Inflammatory macrophage (primary cell): ENCODE measurements at regions not wholly inside any gene's neighbourhood (a gene's known extent, or its start where the extent isn't known, plus 50 kb on each side); places are given as distances from the start of the nearest gene placed in this dataset.
A peak's percentile ranks its signal among the peaks of the same experiment; 100 is the strongest.

Experiments
- DNase-seq, 2 donors: peaks; one replicate each; pipeline ENCODE4 v3.0.0-alpha.2; 2020 to 2022

DNA sequence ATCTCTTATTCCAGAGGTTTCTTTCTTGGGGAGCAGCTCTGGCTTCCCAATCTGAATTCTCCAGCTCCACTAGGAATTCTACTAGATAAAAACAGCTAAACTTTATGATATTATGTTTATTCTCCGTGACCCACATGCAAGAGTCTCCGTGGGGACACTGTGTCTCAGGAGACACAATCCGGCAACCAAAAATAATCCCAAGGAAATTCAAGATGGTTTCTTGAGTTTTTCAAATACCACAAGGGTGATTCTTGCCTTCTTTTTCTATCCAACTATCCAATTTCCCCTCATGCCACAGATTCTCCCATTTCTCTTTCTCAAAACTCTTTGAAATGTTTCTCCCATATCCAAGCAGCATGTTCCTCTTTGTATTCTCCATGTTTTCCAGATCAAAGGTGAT, 103.1 kb downstream of the FAS start:
- no peak for DNase-seq

DNA sequence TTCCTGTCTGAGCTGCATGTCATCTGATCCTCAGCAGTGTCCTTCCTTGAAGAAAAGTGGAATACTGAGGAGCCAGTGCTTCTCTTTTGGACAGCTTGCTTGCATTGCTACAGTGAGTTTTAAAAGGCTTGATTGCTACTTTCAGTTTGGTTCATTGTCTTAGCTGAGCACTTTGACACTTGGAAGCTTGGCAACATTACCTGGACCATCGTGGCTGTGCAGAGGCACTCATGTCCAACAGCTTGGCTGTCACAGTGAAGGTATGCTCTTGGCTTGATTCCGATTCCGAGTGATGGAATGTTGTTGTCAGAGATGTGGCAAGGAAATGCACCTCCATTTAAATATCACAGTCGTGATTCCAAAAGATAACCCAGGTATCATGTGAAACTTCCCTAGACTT, 102.4 kb downstream of the FAS start:
- DNase-seq, result no peak

DNA sequence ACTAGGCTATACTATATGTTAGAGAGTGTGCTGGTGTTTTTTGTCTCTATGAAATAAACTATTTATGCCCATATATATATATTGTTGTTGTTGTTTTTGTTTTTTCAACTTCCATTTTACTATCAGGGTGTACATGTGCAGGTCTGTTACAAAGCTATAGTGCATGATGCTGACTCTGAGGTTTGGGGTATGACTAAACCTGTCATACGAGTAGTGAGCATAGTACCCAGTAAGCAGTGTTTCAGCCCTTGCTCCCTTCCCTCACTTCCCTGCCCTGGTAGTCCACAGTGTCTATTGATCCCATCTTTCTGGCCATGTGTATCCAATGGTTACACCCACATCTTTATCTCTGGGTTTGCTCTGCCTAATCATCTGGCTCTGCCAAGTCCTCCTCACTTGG, 101.8 kb downstream of the FAS start:
- DNase-seq, result no peak

DNA sequence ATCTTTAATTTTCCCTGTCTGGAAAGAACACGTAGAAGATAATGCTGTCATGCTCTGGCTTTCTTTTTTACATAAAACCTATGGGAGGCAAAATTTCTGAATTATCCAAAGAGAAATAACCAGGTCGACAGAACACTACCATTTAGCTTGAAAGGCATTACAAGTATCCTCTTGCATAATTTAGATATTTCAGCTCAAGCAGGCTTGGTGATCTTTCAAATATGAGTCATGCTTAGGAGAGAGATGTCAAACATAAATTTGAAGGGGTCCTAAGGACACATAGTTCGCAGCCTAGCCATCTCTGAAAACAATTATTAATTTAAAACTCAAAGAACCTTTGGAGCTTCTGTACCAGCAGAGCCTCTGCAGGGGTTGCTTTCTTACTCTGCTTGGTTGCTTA, 100.9 kb downstream of the FAS start:
- peak; percentile 29 to 59 for DNase-seq

DNA sequence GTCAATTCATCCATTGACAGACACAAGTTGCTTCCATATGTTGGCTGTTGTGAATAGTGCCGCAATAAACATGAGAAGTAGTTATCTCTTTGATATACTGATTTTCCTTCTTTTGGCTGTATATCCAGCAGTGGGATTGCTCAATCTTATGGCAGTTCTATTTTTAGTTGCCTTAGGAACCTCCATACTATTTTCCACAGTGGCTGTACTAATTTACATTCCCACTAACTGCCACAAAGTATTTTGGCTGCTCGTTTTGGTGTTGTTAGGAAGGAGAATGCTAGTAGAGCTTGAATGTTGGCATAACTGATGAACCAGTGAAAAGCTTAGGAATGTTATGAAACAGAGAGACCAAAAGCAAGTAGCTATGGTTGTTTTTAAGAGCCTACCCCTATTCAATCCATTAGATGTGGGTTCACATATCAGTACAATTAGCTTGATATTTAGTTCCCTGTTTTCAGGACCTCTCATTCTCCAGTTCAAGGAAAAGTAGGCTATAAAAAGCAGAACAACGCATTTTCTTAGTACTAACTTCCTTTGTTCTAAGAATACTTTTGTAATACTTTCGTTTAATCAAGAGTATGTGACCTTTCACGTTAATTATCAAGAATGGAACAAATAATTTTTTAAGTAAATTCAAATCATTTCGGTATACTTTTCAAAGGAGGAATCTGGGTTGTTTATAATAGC, 100.3 kb downstream of the FAS start:
- peak; percentile 63 to 91 for DNase-seq

DNA sequence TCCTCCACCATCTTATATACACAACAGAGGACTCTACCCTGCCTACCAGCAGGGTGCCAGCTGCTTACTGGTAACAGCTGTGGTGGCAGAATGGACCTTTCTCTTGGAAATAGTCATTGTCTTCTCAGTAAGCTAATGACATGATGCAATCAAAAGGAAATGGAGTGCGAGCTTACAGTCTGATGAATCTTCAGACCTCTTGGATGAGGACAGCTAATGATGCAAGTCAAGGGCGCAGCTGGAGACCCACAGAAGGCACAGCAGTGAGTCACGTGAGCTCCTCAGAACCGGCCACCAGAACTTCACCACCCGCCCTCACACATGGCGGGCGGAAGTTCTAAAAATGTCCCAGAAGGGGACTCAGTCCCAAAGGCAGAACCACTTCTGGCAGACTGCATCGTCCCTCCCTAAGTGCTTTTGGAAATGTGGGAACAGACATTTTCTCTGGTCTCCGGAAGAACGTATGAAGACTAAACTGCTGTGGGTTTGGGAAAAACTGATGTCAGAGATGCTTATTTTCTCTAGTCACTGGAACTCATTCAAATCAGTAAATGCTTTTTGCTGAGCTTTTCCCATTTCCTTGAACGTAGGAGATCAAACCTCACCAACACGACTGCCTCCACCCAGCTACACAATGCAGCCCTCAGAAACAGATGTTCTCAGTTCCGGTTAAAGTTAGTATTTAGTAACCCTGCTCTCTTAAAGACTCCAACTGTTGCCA, 96.4 kb downstream of the FAS start:
- peak; percentile 94 to 98 for DNase-seq

DNA sequence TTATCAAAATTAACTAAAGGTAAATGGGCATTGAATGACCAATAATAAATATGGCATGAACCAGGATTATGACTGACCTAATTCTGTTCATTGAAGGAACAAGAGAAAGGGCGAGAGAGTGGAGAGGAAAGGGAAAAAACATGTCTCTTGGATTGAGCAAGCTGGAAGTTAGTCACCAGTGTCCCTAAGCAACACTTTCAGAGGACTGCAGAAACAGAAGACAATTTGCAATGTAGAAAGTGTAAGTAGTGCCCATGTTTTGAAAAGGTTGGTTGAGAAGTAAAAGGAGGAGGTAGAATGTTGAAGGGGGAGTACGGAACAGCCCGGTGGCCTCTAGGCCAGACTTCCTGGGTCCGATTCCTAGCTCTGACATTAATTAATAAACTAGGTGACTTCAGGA, 94.6 kb downstream of the FAS start:
- peak; percentile 67 to 74 for DNase-seq

DNA sequence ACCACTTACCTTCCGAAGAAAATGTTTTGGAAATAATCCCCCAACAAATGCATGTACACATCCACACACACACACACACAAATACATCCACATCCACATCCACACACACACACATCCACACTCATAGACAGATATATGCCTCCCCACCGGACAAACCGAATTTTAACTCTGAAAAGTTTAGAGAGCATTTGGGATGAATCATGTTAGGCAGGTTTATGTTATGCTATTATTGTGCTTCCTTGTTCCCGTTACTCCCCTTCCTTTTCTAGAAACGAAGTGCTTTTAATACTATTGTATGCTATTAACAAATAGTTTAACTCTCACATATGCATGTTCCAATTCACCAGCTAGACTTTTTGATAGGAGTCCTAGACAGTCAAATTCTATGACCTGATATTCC, 91.5 kb downstream of the FAS start:
- DNase-seq, result no peak

DNA sequence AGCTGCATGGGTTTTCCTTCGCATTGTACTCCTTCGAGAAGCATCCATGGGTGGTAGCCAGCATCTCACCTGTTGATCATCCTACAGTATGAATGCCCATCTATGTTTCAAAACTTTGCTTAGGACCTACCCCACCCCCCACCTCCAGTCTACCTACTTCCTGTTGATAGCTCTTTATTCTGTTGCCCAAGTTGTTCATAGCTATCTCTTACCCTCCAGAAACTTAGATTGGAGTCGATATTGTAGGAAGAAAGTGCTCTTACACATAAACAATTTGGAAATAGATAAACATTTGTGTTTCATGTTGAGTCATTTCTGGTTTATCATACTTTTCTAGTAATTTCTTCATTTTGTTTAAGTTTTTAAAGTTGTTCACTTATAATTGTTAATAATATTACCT, 90.1 kb downstream of the FAS start:
- no peak for DNase-seq

DNA sequence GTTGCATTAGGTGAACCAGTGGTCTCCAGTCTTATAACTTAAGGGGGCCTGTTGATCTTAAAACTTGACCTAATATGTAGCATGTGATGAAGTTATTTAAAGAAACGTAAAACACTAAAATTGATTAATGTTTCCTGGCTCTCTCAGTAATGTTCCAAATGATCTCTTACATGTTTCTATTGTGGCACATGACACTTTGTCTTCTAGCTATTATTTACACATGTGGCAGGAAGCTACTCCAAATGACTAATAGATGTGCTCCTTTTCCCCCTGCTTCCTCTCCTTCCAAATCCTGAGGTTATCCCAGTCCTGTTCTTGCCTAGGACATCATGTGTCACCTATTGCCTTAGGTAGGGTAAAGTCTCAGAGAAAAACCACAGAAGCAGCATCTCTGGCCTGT, 89.4 kb downstream of the FAS start:
- DNase-seq, result peak in 1 of 2 donors; percentile 15

DNA sequence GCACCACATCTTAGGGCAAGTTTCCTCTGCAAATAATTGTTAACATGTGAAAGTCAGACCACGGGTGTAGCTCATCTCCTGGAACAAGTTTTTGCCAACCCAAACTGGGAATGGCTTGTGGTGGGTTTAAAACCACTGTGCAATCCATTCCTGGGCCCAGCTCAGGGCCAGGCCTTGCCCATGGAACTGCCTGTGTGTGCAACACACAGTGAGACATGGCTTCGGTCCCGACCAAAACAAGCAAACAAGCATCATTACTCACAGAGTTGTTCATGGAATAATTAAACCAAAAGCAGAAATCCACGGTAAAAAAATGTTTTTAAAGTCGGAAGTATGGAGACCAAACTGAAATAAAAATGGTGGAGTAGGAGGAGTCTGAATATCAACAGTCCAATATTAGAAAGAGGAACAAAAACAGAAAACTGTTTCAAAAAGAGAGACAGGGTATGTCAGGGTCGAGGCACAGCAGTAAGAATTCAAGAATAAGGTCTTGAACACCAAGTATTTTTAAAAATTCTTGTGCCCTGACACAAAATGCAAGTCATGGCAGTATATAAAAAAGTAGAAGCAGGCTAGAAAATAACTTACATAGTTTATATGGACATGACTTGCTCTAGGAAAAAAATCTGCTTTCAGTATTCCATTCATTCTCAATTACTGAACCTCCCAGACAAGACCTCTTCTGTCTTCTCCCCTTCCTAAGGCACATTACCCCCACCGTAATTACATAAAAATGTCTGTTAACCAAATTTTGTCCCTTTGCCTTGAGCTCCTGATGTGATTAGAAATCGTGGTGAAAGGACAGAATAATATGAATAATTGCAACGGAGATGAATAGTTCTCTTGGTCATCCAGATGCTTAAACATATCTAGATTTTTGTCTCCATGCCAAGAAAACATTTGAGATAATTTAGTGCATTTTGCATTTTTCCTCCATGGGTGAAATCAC, 88.4 kb downstream of the FAS start:
- no peak for DNase-seq

DNA sequence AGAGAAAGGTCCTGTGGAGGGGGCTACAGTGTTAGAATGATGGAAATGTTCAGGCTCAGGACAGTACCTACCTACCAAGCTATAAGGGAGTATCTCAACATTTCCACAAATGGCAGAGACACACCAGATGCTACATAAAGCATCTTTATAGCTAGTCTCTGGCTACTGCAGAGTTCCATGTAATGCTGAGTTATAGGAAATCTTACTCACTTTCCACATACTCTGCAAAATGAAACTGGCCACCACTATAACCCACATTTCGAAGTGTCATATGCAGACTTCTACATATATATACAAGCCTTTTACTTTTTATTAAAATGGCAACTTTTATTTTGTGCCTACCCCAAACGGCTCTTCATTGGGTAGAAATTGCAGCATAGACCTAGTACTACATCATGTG, 85.5 kb downstream of the FAS start:
- no peak for DNase-seq

DNA sequence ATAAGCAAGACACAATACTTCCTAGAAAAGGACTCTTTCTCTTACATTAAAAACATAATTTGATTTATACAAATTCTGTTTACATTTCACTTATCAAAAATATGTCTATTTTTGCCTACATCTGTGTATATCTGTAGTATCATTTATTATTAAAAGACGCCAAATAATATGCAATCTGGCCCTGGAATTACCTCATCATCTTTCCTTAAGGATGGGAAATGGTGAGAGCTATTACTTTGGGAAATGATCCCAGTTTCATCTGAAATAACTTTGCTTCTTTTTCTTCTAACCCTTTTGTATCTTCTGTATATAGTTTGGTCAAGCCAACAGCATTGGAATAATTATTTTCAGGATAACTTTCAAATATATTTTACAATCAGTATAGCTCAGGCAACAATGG, 85.0 kb downstream of the FAS start:
- DNase-seq, result no peak

DNA sequence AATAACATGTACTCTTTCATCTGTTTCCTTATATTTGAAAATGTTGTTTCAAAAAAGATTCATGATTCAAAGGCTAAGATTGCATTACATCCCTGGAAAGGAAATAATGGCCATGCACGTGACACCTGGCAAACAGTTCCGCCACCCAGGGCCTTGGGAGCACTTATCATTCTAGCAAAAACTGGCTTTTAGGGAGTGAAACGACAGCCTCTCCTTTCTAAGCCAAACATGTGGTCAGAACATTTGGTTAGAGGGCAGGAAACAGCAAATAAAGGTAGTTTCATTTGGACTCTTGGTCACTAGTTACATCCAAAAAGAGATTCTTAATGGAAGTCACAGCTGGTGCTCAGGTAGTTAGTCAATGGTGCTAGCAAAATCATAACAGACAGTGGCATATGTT, 83.5 kb downstream of the FAS start:
- DNase-seq, result no peak

DNA sequence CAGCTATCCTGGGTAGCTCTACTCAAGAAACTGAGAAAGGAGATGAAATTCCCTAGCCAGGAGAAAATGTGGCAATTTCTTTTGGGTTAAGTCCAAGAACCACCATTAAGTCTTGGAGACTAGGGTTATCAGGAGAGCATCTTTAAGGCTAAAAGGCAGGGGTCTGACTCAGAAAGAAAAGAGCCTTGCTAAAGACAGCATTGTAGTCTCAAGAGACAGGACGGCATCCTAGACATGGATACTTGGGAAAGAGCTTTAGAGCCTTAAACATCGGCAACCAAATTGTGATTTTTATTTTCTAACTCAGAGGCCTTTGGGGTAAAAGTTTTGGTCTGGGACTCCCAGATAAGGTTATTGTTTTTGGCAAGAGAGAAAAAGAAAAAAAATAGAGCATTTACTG, 83.1 kb downstream of the FAS start:
- DNase-seq, result no peak

DNA sequence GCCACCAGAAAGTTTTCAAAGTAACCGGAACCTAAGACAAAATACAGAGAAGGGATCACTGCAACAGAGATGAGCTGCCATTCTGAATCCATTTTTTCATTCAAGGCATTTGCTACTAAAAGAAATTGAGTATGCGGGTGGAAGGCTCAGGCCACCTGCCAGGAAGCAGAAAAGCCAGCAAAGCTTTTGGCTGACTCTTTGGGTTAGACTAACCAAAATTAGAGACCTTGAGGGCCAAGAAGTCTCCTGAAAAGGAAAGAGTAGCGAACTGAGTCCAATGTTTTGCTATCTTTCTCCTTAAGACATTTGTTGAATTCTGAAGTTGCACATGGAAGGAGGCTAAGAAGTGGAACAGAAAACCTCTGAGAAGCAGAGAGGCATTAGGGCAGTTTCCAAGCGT, 79.0 kb downstream of the FAS start:
- no peak for DNase-seq
